HFFc6 (cell line): ENCODE measurements at regions not wholly inside any gene's neighbourhood (a gene's known extent, or its start where the extent isn't known, plus 50 kb on each side); places are given as distances from the start of the nearest gene placed in this dataset.

ENCODE experiments used
- DNase-seq: peaks from one replicate; pipeline ENCODE4 v3.0.0-alpha.2; 2018
- H3K27ac Mint-ChIP-seq: 2 replicates; pipeline ENCODE4 v1.8.0; 2020; ENCODE audit warnings: mild to moderate bottlenecking, mixed read lengths
- H3K27me3 Mint-ChIP-seq: 2 replicates; pipeline ENCODE4 v1.8.0; 2021; ENCODE audit warnings: mild to moderate bottlenecking, moderate library complexity, mixed read lengths; ENCODE audit not compliant: insufficient read depth
- H3K36me3 Mint-ChIP-seq: 2 replicates; pipeline ENCODE4 v1.8.0; 2021; ENCODE audit warnings: low read depth, mixed read lengths
- H3K4me1 Mint-ChIP-seq: 2 replicates; pipeline ENCODE4 v1.8.0; 2020; ENCODE audit warnings: low read depth, mixed read lengths
- H3K4me3 Mint-ChIP-seq: 2 replicates; pipeline ENCODE4 v1.8.0; 2020; ENCODE audit warnings: mild to moderate bottlenecking, moderate library complexity, mixed read lengths
- H3K9me3 Mint-ChIP-seq: 2 replicates; pipeline ENCODE4 v1.8.0; 2020; ENCODE audit warnings: mild to moderate bottlenecking, mixed read lengths
- CTCF ChIP-seq: fragments of 200-600 bp; sonication (generic); IDR thresholded peaks from 2 replicates; pipeline ENCODE4 v1.5.0; 2021; ENCODE audit warnings: antibody characterized with exemption, mild to moderate bottlenecking

GRCh38 chrX:42151808-42152207 is 228.5 kb upstream of the CASK start:
- Mint-ChIP-seq H3K27me3 (no peaks in the 10 kb centered on the region; the same call in none of the 2 replicates), H3K27ac (no peak overlapping the region), H3K4me1 (no peaks in the 10 kb centered on the region), H3K4me3 (no peak overlapping the region), H3K9me3 (no peaks in the 10 kb centered on the region), H3K36me3 (no peaks in the 10 kb centered on the region)
- no peak for DNase-seq
- no peak for TF ChIP-seq CTCF

GRCh38 chrX:42149765-42150164 is 226.4 kb upstream of the CASK start:
- Mint-ChIP-seq H3K4me3 (no peak overlapping the region), H3K27ac (no peak overlapping the region), H3K4me1 (no peaks in the 10 kb centered on the region), H3K36me3 (no peaks in the 10 kb centered on the region), H3K27me3 (no peaks in the 10 kb centered on the region; the same call in none of the 2 replicates), H3K9me3 (no peaks in the 10 kb centered on the region)
- DNase-seq = no peak
- no peak for TF ChIP-seq CTCF

- no peak for DNase-seq
- H3K4me1 Mint-ChIP-seq = no peaks in the 10 kb centered on the region
- no peak for TF ChIP-seq CTCF
- no peaks in the 10 kb centered on the region for H3K36me3 Mint-ChIP-seq
- no peaks in the 10 kb centered on the region for H3K9me3 Mint-ChIP-seq
- no peak overlapping the region for H3K4me3 Mint-ChIP-seq
- H3K27ac Mint-ChIP-seq = no peak overlapping the region
- H3K27me3 Mint-ChIP-seq = no peaks in the 10 kb centered on the region; the same call in none of the 2 replicates
Observed at GRCh38 chrX:42149281-42149680, 225.9 kb upstream of the CASK start.

- Mint-ChIP-seq H3K36me3 (no peaks in the 10 kb centered on the region), H3K27ac (no peak overlapping the region), H3K4me3 (no peak overlapping the region), H3K4me1 (no peaks in the 10 kb centered on the region), H3K9me3 (no peaks in the 10 kb centered on the region), H3K27me3 (no peaks in the 10 kb centered on the region; the same call in 1 of the 2 replicates)
- DNase-seq = no peak
- no peak for TF ChIP-seq CTCF
Observed at GRCh38 chrX:42143866-42144592, 220.7 kb upstream of the CASK start.

- H3K27ac Mint-ChIP-seq = no peak overlapping the region
- no peak for TF ChIP-seq CTCF
- no peak overlapping the region for H3K4me3 Mint-ChIP-seq
- no peaks in the 10 kb centered on the region for H3K27me3 Mint-ChIP-seq
- no peaks in the 10 kb centered on the region for H3K9me3 Mint-ChIP-seq
- no peaks in the 10 kb centered on the region for H3K36me3 Mint-ChIP-seq
- H3K4me1 Mint-ChIP-seq = no peaks in the 10 kb centered on the region
- no peak for DNase-seq
Observed at GRCh38 chrX:42140320-42140719, 217.0 kb upstream of the CASK start.
